GM20431 (cell line): ENCODE measurements at regions not wholly inside any gene's neighbourhood (a gene's known extent, or its start where the extent isn't known, plus 50 kb on each side); places are given as distances from the start of the nearest gene placed in this dataset.
"Not testable (repeated sequence)": the region's sequence is repeated elsewhere in the genome, so short reads cannot be mapped to it uniquely, and the experiment has no call there.

Source experiments
- in situ Hi-C: fragments of 300-500 bp; cut with MseI, MboI; formaldehyde crosslinking; loops from one replicate; pipeline ENCODE4 v1.15.0; 2020; ENCODE audit warnings: low sequenced_read_pairs; ENCODE audit not compliant: unreplicated experiment

- in situ Hi-C loops: no loop called here
Observed at GRCh38 chr1:29628190-29628589, 391.9 kb downstream of the PTPRU start.

- in situ Hi-C loops: no loop called here
Observed at GRCh38 chr1:29626726-29627125, 390.4 kb downstream of the PTPRU start.

GRCh38 chr1:29626066-29626465 is 389.7 kb downstream of the PTPRU start:
- in situ Hi-C loops: no loop called here

- in situ Hi-C loops: no loop called here
Observed at GRCh38 chr1:29625084-29625420, 388.7 kb downstream of the PTPRU start.

- in situ Hi-C loops: no loop called here
Observed at GRCh38 chr1:29624320-29625083, 388.2 kb downstream of the PTPRU start.

GRCh38 chr1:29623501-29623900 is 387.2 kb downstream of the PTPRU start:
- in situ Hi-C loops: no loop called here

- in situ Hi-C loops: no loop called here
Observed at GRCh38 chr1:29621826-29622435, 385.6 kb downstream of the PTPRU start.

- in situ Hi-C loops: no loop called here
Observed at GRCh38 chr1:29620631-29621030, 384.3 kb downstream of the PTPRU start.

GRCh38 chr1:29607236-29607635 is 370.9 kb downstream of the PTPRU start:
- in situ Hi-C loops: no loop called here

GRCh38 chr1:29604796-29605195 is 368.5 kb downstream of the PTPRU start:
- in situ Hi-C loops: not testable (repeated sequence)

- in situ Hi-C loops: no loop called here
Observed at GRCh38 chr1:29603622-29604021, 367.3 kb downstream of the PTPRU start.

GRCh38 chr1:29602203-29602602 is 365.9 kb downstream of the PTPRU start:
- in situ Hi-C loops: no loop called here

- in situ Hi-C loops: no loop called here
Observed at GRCh38 chr1:29601021-29601420, 364.7 kb downstream of the PTPRU start.

GRCh38 chr1:29599826-29600225 is 363.5 kb downstream of the PTPRU start:
- in situ Hi-C loops: no loop called here

GRCh38 chr1:29599071-29599470 is 362.7 kb downstream of the PTPRU start:
- in situ Hi-C loops: no loop called here

- in situ Hi-C loops: no loop called here
Observed at GRCh38 chr1:29597861-29598260, 361.5 kb downstream of the PTPRU start.

- in situ Hi-C loops: no loop called here
Observed at GRCh38 chr1:29593601-29594382, 357.5 kb downstream of the PTPRU start.

GRCh38 chr1:29592731-29593130 is 356.4 kb downstream of the PTPRU start:
- in situ Hi-C loops: no loop called here

GRCh38 chr1:29592261-29592615 is 355.9 kb downstream of the PTPRU start:
- in situ Hi-C loops: no loop called here

- in situ Hi-C loops: no loop called here
Observed at GRCh38 chr1:29591601-29592260, 355.4 kb downstream of the PTPRU start.
